NCI-H1417 (cell line): ENCODE measurements at regions not wholly inside any gene's neighbourhood (a gene's known extent, or its start where the extent isn't known, plus 50 kb on each side); places are given as distances from the start of the nearest gene placed in this dataset.

Source experiments
- DNase-seq, 3 experiments: peaks; one replicate each; lab custom pipeline; 2025; lab: John Stamatoyannopoulos, UW

DNA sequence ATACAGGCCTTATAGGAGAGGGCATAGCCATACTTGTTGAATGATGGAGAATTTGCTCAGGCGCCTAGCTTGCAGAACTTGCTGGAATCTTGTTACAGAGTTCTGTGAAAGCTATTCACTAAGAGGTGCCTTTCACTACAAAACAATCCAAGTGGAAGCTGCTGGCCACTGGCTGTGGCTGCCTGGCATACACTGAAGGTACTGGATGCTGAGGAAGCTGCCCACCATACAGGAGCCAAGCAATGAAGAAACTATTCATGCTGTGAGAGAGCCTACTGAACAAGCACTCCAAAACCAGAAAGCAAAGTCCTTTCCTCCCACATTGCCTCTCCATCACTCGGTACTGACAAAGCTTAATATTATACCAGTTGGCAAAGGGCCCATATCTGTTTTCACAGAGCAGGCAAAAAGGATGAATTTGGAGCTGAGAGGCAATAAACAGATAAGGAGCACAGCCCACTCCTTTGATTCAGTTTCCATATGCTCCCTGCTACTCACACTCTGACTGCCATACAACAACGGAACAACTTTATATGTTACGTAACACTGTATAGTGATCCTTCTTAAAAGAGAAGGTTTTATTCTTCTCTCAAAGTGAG is 192.6 kb upstream of the ALCAM start:
- peak in 2 of 3 experiments; percentile 13 to 63 for DNase-seq

GRCh38 chr3:105177576-105177975 is 189.1 kb upstream of the ALCAM start:
- DNase-seq = no peak

- no peak for DNase-seq
These were observed 179.4 kb upstream of the ALCAM start for GRCh38 chr3:105187344-105187743.

DNA sequence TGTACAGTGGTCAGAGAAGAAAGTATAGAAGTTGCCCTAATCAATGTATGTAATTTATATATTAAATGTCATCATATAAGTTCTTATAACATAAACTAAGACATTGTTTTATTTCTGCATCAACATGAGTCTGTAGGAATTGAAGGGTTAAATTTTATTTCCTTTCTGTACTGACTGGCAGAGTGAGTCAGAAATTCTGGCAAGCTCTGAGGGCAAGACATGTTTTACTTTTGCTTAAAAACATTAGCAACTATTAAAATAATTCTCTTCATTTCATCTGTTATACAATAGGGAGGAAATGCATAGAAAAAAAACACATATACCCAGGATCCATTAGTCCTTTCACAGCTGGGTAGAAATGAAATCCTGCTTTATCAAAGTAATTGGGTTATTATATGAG is 171.4 kb upstream of the ALCAM start:
- DNase-seq = no peak

DNA sequence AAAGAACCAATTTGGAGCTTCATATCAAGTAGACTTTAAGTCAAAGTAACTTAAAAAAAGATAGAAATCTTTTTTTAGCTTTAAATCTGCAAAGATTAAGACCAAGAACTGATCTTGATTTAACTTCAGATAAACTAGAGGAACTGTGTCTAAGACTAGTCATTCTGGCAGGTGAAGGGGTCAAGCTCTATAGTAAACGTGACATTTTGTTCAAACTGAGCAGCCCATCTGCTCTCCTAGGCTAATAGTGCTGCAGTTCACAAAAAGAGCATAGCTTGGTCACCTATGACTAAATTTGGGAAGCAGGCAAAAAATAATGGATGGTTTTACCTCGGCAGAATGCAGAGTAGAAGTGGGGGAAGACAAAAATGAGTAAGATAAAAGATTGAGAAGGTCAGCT is 168.8 kb upstream of the ALCAM start:
- DNase-seq = no peak

GRCh38 chr3:105199217-105199616 is 167.5 kb upstream of the ALCAM start:
- DNase-seq = no peak

- no peak for DNase-seq
These were observed 156.6 kb upstream of the ALCAM start for GRCh38 chr3:105210141-105210540.

DNA sequence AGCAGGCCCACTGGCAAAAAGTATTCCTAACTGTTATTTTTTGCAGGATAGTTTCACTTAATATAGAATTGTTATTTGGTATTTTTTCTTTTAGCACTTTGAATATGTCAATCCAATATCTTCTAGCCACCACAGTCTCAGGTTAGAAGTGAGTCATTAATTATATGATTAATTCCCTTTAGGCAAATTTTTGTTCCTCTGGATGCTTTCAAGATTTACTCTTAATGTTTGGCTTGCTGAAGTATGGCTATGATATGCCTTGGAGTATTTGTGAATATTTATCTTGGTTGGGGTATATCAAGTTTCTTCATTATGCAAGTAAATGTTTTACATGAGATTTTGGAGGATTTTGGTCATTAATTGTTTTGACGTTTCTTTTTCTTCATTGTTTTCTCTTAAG is 152.1 kb upstream of the ALCAM start:
- DNase-seq = no peak

GRCh38 chr3:105222568-105223093 is 144.1 kb upstream of the ALCAM start:
- DNase-seq = no peak

- DNase-seq = no peak
These were observed 142.9 kb upstream of the ALCAM start for GRCh38 chr3:105223815-105224214.

- DNase-seq = no peak
These were observed 138.0 kb upstream of the ALCAM start for GRCh38 chr3:105228696-105229095.

GRCh38 chr3:105232553-105232952 is 134.2 kb upstream of the ALCAM start:
- DNase-seq = no peak

- DNase-seq = no peak
These were observed 133.7 kb upstream of the ALCAM start for GRCh38 chr3:105233010-105233409.

- peak in 1 of 3 experiments; percentile 5 for DNase-seq
These were observed 131.5 kb upstream of the ALCAM start for GRCh38 chr3:105235221-105235620.

DNA sequence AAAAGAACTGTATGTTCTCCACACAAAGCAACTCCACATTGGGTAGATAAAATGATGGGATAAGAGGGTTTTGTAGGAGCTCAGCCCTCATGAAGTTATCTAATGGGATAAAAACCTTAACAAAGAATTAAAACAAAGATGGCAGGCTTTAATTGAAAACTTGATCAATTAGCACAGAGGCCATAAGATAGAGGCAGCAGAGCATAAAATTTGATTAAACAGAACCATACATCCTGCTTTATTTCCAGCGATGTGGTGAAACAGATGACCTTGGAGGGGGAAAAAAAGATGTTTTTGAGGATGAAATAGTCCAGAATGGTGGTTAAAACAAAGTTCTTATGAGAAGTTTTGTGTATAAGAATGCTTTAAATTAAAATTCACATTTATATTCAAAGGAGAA is 130.9 kb upstream of the ALCAM start:
- no peak for DNase-seq

DNA sequence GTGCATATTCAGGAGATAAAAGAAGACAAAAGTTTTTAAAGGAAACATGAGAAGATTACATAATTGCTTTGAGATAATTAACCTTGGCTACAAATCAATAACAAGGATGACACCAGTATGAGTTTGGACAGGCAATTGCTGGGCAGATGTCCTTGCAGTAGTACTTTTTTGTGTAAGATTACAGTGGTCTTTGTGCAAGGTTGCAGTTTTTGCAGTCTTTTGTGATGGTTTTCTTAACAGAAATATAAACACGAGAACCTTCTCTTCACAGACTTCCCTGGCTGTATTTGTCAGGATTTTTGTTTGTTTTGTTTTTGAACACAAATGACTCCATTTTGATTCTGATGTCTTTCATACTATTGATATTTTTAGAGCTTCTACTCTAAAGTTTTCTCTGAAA is 128.3 kb upstream of the ALCAM start:
- DNase-seq = no peak

DNA sequence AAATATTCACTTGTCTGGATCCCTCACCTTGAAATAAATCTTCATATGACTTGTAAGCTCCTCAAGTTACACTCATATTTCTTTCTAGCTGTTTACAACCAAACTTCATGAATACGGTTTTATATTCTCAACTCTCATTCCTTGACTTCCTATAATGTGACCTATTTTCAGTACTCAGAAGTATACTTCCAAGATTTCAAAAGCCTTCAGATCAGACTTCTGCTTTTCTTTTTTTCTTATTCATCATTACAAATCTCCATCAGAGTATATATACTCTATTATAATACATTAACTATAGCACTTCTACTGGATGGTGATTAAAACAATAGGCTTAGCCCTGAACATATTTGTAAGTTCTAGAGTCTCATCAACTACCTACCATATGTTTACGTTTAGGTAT is 123.6 kb upstream of the ALCAM start:
- no peak for DNase-seq

- peak in 1 of 3 experiments; percentile 63 for DNase-seq
These were observed 120.2 kb upstream of the ALCAM start for GRCh38 chr3:105246536-105246935.

- DNase-seq = peak; percentile 6 to 72 (median 26)
These were observed 113.5 kb upstream of the ALCAM start for GRCh38 chr3:105253225-105253624.

DNA sequence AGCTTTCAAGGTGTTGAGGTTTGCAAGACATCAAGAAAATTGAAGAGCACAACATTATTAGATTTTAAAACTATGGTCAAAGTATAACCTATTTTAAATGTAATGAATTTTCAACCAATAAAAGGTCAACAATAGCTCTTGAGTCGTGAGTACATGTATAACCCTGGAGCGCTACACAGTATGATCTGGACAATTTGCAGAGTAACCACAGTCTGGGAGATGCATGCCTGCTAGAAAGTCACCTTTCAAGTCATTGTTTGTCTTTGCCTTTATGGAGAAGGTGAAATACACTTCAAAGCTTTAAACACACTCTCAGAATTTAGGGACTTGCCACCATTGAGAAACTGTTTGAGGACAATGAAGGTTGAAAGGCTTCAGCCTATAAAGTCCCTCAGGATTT is 112.6 kb upstream of the ALCAM start:
- peak in 2 of 3 experiments; percentile 12 to 29 for DNase-seq

DNA sequence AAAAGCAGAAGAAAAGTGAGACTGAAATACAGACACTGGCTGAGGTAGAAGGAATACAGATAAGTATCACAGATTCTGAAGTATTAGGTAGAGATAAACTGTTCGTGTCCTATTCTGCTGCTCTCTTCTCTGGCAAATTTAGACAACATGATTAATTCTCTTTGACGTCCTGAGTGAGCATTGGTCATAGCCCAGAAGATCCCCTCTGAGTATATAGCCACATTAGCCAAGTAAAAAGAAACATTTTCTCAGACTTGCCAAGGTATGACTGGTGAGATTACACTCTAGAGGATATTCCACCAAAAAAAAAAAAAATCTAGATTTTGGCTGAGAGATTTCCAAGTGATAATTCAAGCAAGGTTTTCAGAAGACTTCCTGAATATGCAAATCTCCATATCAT is 111.4 kb upstream of the ALCAM start:
- no peak for DNase-seq

DNA sequence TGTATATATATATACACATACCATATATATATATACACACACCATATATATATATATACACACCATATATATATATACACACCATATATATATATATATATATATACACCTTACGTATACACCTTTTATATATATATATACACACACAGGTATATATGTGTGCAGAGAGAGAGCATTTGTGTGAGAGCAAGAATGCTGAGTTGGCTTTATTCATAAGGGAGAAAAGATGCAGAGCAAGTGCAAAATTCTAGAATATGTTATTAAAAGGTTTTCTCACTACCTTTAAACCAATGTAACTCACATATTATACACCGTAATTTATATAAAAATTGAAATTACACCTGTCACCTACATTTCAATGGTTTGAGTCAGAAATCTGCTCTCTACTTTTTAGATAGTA is 107.2 kb upstream of the ALCAM start:
- DNase-seq = no peak

DNA sequence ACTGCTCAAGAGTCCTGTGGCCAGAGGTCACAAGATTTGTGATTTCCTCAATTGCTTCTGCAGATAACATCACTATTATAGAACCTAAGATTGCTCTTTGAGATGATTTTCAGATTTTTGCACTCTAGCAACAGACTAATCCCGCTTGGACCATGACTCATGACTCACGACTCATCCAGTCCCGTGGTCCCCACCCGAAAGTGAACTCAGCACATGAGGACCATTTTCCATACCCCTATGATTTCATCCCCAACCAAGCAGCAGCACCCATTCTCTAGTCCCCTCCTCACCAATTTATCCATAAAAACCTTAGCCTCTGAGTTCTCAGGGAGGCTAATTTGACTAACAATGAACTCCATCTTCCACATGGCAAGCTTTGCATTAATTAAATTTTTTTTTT is 106.3 kb upstream of the ALCAM start:
- no peak for DNase-seq

DNA sequence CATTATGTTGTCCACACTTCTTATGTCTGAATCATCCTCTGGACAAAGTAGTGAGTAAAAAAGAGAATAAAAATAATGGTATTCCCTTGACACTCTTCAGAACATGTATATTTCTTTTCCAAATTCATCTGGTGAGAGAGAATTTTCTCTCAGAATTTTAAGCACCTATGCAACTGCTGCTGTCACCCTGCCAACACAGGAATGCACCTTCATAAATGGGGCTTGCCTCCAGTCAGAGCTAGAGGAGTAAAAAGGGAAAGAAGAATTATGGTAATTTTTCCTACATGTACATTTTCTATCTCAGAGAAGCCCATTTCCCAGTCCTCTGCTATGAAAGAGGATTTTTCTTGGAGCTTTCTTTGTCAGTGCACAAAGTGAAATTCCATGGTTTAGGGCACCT is 92.2 kb upstream of the ALCAM start:
- DNase-seq = no peak
